ENCODE measurements at regions not wholly inside any gene's neighbourhood (a gene's known extent, or its start where the extent isn't known, plus 50 kb on each side); places are given as distances from the start of the nearest gene placed in this dataset.

GRCh38 chr5:135244620-135245021 lies 154.4 kb downstream of the MACROH2A1 start:
- H2AFZ ChIP-seq (ENCODE audit: control insufficient read depth, low read depth, low read length) = no peak overlapping the region
- no peak for FAIRE-seq
- 95% methylated on average over 3 of the region's 3 CpGs for WGBS (ENCODE audit: insufficient coverage, insufficient replicate concordance, low lambda C conversion rate, missing lambda C conversion rate)
- no peak for TF ChIP-seq IKZF2 (IDR thresholded peaks at IDR 0.05)
- TF ChIP-seq CEBPB (IDR thresholded peaks at IDR 0.05; ENCODE audit: borderline replicate concordance in 1 of 2, low read depth in 2 of 2, low read length in 2 of 2) = no peak
- no peak for TF ChIP-seq ATF3 (IDR thresholded peaks at IDR 0.05; ENCODE audit: borderline replicate concordance, extremely low read depth, low read depth, low read length)
- no peak for TF ChIP-seq TARDBP (IDR thresholded peaks at IDR 0.05; ENCODE audit: borderline replicate concordance)
- TF ChIP-seq, protein P1, sequence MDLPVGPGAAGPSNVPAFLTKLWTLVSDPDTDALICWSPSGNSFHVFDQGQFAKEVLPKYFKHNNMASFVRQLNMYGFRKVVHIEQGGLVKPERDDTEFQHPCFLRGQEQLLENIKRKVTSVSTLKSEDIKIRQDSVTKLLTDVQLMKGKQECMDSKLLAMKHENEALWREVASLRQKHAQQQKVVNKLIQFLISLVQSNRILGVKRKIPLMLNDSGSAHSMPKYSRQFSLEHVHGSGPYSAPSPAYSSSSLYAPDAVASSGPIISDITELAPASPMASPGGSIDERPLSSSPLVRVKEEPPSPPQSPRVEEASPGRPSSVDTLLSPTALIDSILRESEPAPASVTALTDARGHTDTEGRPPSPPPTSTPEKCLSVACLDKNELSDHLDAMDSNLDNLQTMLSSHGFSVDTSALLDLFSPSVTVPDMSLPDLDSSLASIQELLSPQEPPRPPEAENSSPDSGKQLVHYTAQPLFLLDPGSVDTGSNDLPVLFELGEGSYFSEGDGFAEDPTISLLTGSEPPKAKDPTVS (IDR thresholded peaks at IDR 0.05; ENCODE audit: low read depth, low read length) = no peak
- no peak for TF ChIP-seq SREBF1 (IDR thresholded peaks at IDR 0.05; ENCODE audit: low read length)
- no peak for TF ChIP-seq MTA3 (IDR thresholded peaks at IDR 0.05; ENCODE audit: borderline replicate concordance, low read length)
- no peak for TF ChIP-seq RUNX3 (IDR thresholded peaks at IDR 0.05; ENCODE audit: low read length)
- TF ChIP-seq, protein P2, sequence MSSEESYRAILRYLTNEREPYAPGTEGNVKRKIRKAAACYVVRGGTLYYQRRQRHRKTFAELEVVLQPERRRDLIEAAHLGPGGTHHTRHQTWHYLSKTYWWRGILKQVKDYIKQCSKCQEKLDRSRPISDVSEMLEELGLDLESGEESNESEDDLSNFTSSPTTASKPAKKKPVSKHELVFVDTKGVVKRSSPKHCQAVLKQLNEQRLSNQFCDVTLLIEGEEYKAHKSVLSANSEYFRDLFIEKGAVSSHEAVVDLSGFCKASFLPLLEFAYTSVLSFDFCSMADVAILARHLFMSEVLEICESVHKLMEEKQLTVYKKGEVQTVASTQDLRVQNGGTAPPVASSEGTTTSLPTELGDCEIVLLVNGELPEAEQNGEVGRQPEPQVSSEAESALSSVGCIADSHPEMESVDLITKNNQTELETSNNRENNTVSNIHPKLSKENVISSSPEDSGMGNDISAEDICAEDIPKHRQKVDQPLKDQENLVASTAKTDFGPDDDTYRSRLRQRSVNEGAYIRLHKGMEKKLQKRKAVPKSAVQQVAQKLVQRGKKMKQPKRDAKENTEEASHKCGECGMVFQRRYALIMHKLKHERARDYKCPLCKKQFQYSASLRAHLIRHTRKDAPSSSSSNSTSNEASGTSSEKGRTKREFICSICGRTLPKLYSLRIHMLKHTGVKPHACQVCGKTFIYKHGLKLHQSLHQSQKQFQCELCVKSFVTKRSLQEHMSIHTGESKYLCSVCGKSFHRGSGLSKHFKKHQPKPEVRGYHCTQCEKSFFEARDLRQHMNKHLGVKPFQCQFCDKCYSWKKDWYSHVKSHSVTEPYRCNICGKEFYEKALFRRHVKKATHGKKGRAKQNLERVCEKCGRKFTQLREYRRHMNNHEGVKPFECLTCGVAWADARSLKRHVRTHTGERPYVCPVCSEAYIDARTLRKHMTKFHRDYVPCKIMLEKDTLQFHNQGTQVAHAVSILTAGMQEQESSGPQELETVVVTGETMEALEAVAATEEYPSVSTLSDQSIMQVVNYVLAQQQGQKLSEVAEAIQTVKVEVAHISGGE (CRISPR knock-in tag; IDR thresholded peaks at IDR 0.05) = no peak
- no peak for TF ChIP-seq BCLAF1 (IDR thresholded peaks at IDR 0.05)
- no peak for TF ChIP-seq ZNF592 (IDR thresholded peaks at IDR 0.05)
- no peak for TF ChIP-seq RAD51 (IDR thresholded peaks at IDR 0.05)
- no peak for TF ChIP-seq NR2F1 (conservative IDR thresholded peaks at IDR 0.05)
- TF ChIP-seq STAT1 (conservative IDR thresholded peaks at IDR 0.05) = no peak

More at GRCh38 chr5:135244620-135245021, 154.4 kb downstream of the MACROH2A1 start:
- ATAC-seq = no peak
- Histone ChIP-seq H3K4me1 (ENCODE audit: control insufficient read depth, insufficient read depth, low read length) (no peaks in the 10 kb centered on the region), H3K9me3 (replicated peaks; ENCODE audit: control insufficient read depth, insufficient read depth, low read length) (no peaks in the 10 kb centered on the region), H3K4me3 (no peak overlapping the region), H4K20me1 (ENCODE audit: control insufficient read depth, insufficient read depth) (no peaks in the 10 kb centered on the region), H3K36me3 (ENCODE audit: control insufficient read depth in 2 of 2, insufficient read depth in 2 of 2, low read length in 1 of 2) (no peaks in the 10 kb centered on the region), H3K4me2 (ENCODE audit: control insufficient read depth, insufficient read depth) (no peak overlapping the region), H3K27ac (ENCODE audit: control insufficient read depth, insufficient read depth) (no peak overlapping the region), H3K79me2 (ENCODE audit: control insufficient read depth, insufficient read depth, low read length) (no peaks in the 10 kb centered on the region), H3K9ac (ENCODE audit: control insufficient read depth, insufficient read depth, low read length) (no peak overlapping the region), H3K27me3 (replicated peaks in 1 of 2; ENCODE audit: control insufficient read depth in 2 of 2, insufficient read depth in 2 of 2, low read length in 1 of 2) (no peaks in the 10 kb centered on the region; a peak in 3 of 4 replicates)
- no TSS peak for BruUV-seq (replicated peaks)
- ChIA-PET POLR2A (no interaction called here), RAD21 (ENCODE audit: unreplicated experiment) (no interaction called here), SMC1A (ENCODE audit: uncharacterized antibody, unreplicated experiment) (no interaction called here), CTCF (no interaction called here)
- DNase-seq (ENCODE audit: low read depth, low spot score) = no peak
- in situ Hi-C loops (cut with MboI) = no loop called here
- intact Hi-C loops (cut with micrococcal nuclease; ENCODE audit: unreplicated experiment) = no loop called here
